Lower leg skin (tissue), 3 donors: ENCODE measurements at regions not wholly inside any gene's neighbourhood (a gene's known extent, or its start where the extent isn't known, plus 50 kb on each side); places are given as distances from the start of the nearest gene placed in this dataset.

Experiments
- POLR2A ChIP-seq, 2 donors: fragments of 450-650 bp; IDR thresholded peaks; one replicate each; pipeline ENCODE4 v1.6.1; 2016 to 2017; ENCODE audit warnings: antibody characterized with exemption in 2 of 2, mild to moderate bottlenecking in 1 of 2, moderate library complexity in 1 of 2
- TF ChIP-seq, protein P1 (sequence below), 3 donors: fragments of 450-650 bp; IDR thresholded peaks; one replicate each; pipeline ENCODE4 v1.5.1; 2016; ENCODE audit warnings: antibody characterized with exemption in 3 of 3, mild to moderate bottlenecking in 3 of 3, moderate library complexity in 2 of 3

GRCh38 chr6:85124472-85125354 lies 325.2 kb upstream of the NT5E start:
- TF ChIP-seq, protein P1, sequence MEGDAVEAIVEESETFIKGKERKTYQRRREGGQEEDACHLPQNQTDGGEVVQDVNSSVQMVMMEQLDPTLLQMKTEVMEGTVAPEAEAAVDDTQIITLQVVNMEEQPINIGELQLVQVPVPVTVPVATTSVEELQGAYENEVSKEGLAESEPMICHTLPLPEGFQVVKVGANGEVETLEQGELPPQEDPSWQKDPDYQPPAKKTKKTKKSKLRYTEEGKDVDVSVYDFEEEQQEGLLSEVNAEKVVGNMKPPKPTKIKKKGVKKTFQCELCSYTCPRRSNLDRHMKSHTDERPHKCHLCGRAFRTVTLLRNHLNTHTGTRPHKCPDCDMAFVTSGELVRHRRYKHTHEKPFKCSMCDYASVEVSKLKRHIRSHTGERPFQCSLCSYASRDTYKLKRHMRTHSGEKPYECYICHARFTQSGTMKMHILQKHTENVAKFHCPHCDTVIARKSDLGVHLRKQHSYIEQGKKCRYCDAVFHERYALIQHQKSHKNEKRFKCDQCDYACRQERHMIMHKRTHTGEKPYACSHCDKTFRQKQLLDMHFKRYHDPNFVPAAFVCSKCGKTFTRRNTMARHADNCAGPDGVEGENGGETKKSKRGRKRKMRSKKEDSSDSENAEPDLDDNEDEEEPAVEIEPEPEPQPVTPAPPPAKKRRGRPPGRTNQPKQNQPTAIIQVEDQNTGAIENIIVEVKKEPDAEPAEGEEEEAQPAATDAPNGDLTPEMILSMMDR (IDR thresholded peaks at IDR 0.05) = no peak
- no peak for TF ChIP-seq POLR2A (IDR thresholded peaks at IDR 0.05)
